Aorta (tissue), 5 donors: ENCODE measurements at regions not wholly inside any gene's neighbourhood (a gene's known extent, or its start where the extent isn't known, plus 50 kb on each side); places are given as distances from the start of the nearest gene placed in this dataset.

Source experiments
- ATAC-seq: fragments of 200-7000 bp; cut with Tn5 transposase; one replicate; pipeline ENCODE4 v1.9.1; 2022; ENCODE audit warnings: moderate library complexity; ENCODE audit not compliant: low FRiP score
- DNase-seq, 2 donors: peaks; one replicate each; pipeline ENCODE4 v3.0.0-alpha.2; 2020
- H3K27ac ChIP-seq, 2 donors: one replicate each; pipeline ENCODE4 v1.5.1; 2013; ENCODE audit warnings: low read length in 2 of 2, mild to moderate bottlenecking in 2 of 2, moderate library complexity in 2 of 2, control low read depth in 1 of 2, inconsistent platforms in 1 of 2, low read depth in 1 of 2
- H3K27me3 ChIP-seq, 2 donors: one replicate each; pipeline ENCODE4 v1.6.1; 2013; ENCODE audit warnings: control low read depth in 1 of 2, low read length in 1 of 2, mild to moderate bottlenecking in 1 of 2, moderate library complexity in 1 of 2; ENCODE audit not compliant: insufficient read depth in 2 of 2, control insufficient read depth in 1 of 2
- H3K36me3 ChIP-seq, 2 donors: one replicate each; pipeline ENCODE4 v1.6.1; 2013; ENCODE audit warnings: control low read depth in 1 of 2, low read length in 1 of 2, mild to moderate bottlenecking in 1 of 2; ENCODE audit not compliant: insufficient read depth in 2 of 2, control insufficient read depth in 1 of 2
- H3K4me1 ChIP-seq, 2 donors: one replicate each; pipeline ENCODE4 v1.6.1; 2013; ENCODE audit warnings: low read length in 2 of 2, control low read depth in 1 of 2, mild to moderate bottlenecking in 1 of 2, moderate library complexity in 1 of 2; ENCODE audit not compliant: insufficient read depth in 2 of 2, control insufficient read depth in 1 of 2
- H3K4me3 ChIP-seq, 2 donors: one replicate each; pipeline ENCODE4 v1.5.1; 2013; ENCODE audit warnings: low read length in 2 of 2, control low read depth in 1 of 2, mild to moderate bottlenecking in 1 of 2
- H3K9me3 ChIP-seq: one replicate; pipeline ENCODE4 v1.6.1; 2013; ENCODE audit warnings: mild to moderate bottlenecking, low read length; ENCODE audit not compliant: control insufficient read depth
- WGBS, 2 donors: extraction: QIAGEN DNeasy Blood & Tissue Kit; methylation state at CpG; one replicate each; pipeline ENCODE4 v1.1.7; 2013; 5-methylcytosine and 5-hydroxymethylcytosine counted together
- intact Hi-C, 2 donors: fragments of 100-400 bp; cut with DNase I; formaldehyde crosslinking; loops; one replicate each; pipeline versions ENCODE4 v1.14.2 to v1.15.0; 2022
- donor health status: healthy with polysubstance abuse.
- donor health status: Bipolar disorder and iron deficiency.
- donor health status: DM: no; HTN: no; CAD: no.
- donor health status: DM: no; HTN: no; CAD: no.
- donor health status: DM: yes; HTN: yes; CAD: no.

DNA sequence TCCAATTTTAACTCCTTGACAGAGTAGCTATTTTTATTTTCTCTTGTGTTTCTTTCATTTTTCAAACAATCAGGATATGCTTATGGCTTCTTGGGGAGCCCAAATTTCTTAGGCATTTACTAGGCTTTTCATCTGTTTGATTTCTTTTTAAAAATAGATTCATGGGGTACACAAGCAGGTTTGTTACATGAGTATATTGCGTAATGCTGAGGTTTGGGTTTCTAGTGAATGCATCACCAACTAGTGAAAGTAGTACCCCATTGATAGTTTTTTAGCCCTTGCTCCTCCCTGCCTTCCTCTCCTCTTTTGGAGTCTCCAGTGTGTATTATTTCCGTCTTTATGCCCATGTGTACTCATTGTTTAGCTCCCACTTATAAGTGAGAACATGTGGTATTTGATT, 190.7 kb downstream of the CENPF start:
- H3K27me3 ChIP-seq, result peaks cover 0 to 2% of the 10 kb centered on the region in 2 donors
- H3K4me3 ChIP-seq, result no peak overlapping the region
- peaks cover 1% of the 10 kb centered on the region for H3K9me3 ChIP-seq
- DNase-seq (no peak), ATAC-seq (no peak)
- 77 to 78% methylated on average over 2 of the region's 2 CpGs for WGBS, 2 donors
- no peak overlapping the region for H3K27ac ChIP-seq
- H3K36me3 ChIP-seq, result no peaks in the 10 kb centered on the region
- H3K4me1 ChIP-seq, result no peaks in the 10 kb centered on the region
- intact Hi-C loops, result no loop called here

DNA sequence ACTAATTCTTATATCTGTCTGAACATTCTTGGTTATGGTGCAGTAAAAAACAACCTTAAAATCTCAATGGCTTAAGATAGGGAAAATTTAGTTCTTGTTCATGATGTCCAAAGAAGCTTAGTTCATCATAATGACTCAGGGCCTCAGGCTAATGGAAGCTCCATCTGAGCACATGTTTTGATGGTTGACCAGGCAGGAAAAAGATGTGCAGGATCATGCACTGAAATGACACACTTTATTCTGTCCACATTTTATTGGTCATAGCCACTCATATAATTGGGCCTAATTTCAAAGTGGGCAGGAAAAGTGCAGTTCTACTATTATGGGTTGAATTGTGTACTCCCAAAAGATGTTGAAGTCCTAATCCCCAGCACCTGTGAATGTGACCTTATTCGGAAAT, 198.2 kb downstream of the CENPF start:
- Histone ChIP-seq H3K36me3 (no peaks in the 10 kb centered on the region), H3K4me1 (no peaks in the 10 kb centered on the region), H3K9me3 (peaks cover 2% of the 10 kb centered on the region), H3K4me3 (no peak overlapping the region), H3K27me3 (no peaks in the 10 kb centered on the region), H3K27ac (no peak overlapping the region)
- DNase-seq (no peak), ATAC-seq (no peak)
- intact Hi-C loops, result no loop called here
- 92 to 98% methylated on average over 1 of the region's 1 CpG for WGBS, 2 donors

DNA sequence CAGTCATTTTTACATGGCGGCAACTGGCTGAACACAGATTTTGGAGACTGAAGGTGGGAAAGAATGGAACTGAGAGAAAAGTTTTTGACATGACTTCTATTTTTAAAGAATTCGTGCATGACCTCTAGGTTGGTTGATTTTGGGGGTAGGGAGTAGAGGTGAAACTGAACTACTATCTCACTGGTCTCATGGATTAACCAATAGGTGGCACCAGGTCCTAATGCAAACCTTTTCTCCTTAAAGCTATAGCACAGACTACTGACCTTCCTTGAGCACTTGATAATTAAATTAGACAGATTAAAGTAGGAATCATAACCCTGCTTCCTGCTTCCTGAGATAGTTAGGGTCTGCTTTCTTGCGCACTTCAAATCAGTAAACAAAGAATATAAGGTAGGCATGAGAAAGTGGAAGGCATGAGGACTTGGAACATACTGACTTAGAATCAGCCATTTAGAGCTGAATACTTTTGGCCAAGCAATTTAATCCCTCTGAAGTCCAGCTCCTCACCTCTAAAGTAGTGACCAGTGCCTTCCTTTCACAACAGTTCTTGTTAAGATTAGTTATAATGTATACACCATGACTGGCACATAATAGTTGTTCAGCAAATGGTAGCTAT, 206.0 kb downstream of the CENPF start:
- Histone ChIP-seq H3K27ac (no peak overlapping the region), H3K27me3 (no peaks in the 10 kb centered on the region), H3K4me3 (no peak overlapping the region), H3K36me3 (no peaks in the 10 kb centered on the region), H3K9me3 (peaks cover 2% of the 10 kb centered on the region), H3K4me1 (no peaks in the 10 kb centered on the region)
- intact Hi-C loops, result no loop called here
- DNase-seq (no peak), ATAC-seq (no peak)
- 57 to 62% methylated on average over 3 of the region's 3 CpGs for WGBS, 2 donors

DNA sequence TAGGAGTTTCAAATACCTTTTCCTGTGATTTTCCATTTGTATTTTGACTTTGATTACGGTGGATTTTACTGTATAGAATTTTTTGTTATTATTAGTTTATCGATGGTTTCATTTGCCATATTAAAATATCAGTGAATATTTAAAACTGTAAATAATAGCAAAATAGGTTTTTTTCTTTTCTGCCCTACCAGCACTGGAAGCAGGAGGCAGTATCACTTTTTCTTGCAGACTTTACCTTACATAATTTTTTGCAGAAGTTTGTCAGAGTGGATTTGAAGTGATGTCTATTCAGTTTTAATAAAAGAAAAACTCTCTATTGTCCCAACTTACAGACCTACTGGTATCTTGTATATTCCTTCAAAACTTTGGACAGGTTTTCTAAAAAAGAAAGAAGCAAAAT, 213.6 kb downstream of the CENPF start:
- no peaks in the 10 kb centered on the region for H3K36me3 ChIP-seq
- no peaks in the 10 kb centered on the region for H3K9me3 ChIP-seq
- no peak overlapping the region for H3K27ac ChIP-seq
- no peaks in the 10 kb centered on the region for H3K4me1 ChIP-seq
- no peaks in the 10 kb centered on the region for H3K27me3 ChIP-seq
- WGBS, 2 donors, result 68 to 91% methylated on average over 2 of the region's 2 CpGs
- ATAC-seq (no peak), DNase-seq (no peak)
- H3K4me3 ChIP-seq, result no peak overlapping the region
- intact Hi-C loops, result no loop called here

DNA sequence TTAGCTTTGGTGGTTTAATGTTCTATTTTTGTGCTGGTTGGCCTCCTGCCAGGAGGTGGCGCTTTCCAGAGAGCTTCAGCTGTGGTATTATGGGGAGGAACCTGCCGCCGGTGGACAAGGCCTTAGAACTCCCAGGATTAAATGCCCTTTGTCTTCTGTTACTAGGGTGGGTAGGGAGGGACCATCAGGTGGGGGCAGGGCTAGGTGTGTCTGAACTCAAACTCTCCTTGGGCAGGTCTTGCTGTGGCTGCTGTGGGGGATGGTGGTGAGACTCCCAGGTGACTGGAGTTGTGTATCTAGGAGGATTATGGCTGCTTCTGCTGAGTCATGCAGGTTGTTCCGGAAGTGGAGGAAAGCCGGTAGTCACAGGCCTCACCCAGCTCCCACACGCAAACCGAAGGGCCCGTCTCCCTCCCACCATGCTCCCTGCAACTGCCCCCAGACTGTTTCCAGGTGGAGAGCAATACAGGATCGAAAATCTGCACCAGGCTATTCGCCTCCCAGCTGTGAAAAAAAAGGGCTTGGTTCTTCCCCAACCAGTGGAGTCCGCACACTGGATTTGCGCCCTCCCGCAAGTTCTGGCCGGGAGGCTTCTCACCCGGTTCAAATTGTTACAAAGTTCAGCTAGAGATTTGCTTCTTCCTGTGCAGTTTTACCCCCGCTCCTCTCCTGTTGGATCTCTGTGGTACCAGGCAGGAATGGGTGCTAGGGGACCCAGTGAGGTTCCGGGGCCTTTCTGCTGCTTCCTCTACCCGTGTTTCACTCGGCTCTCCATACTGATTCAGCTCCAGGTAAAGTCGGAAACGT, 220.5 kb downstream of the CENPF start:
- ATAC-seq, result no peak
- no peaks in the 10 kb centered on the region for H3K27me3 ChIP-seq
- intact Hi-C loops, result no loop called here
- no peaks in the 10 kb centered on the region for H3K4me1 ChIP-seq
- DNase-seq, result no peak
- 87 to 89% methylated on average over 21 of the region's 21 CpGs for WGBS, 2 donors
- no peak overlapping the region for H3K27ac ChIP-seq
- H3K36me3 ChIP-seq, result no peaks in the 10 kb centered on the region
- H3K9me3 ChIP-seq, result peaks cover 2% of the 10 kb centered on the region
- H3K4me3 ChIP-seq, result no peak overlapping the region

DNA sequence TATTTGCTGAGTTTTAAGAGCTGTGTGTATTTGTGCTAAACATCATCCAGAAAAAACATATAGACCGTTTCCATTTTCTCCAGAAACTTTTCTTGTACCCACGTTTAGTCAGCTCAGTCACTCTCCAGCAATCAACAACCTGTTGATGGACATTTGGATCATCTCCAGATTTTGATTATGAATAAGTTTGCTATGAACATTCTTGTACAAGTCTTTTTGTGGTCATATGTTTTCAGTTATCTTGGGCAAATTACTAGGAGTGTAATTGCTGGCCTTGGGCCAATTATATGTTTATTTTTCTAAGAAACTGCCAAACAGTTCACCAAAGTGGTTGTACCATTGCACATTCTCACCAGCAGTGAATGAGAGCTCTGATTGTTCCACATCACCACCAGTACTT, 221.8 kb downstream of the CENPF start:
- H3K27me3 ChIP-seq, result no peaks in the 10 kb centered on the region
- DNase-seq (no peak), ATAC-seq (no peak)
- peaks cover 3% of the 10 kb centered on the region for H3K9me3 ChIP-seq
- H3K36me3 ChIP-seq, result no peaks in the 10 kb centered on the region
- H3K4me3 ChIP-seq, result no peak overlapping the region
- WGBS, 2 donors, result 3 to 5% methylated on average over 2 of the region's 2 CpGs
- H3K27ac ChIP-seq, result no peak overlapping the region
- no peaks in the 10 kb centered on the region for H3K4me1 ChIP-seq
- intact Hi-C loops, result no loop called here

DNA sequence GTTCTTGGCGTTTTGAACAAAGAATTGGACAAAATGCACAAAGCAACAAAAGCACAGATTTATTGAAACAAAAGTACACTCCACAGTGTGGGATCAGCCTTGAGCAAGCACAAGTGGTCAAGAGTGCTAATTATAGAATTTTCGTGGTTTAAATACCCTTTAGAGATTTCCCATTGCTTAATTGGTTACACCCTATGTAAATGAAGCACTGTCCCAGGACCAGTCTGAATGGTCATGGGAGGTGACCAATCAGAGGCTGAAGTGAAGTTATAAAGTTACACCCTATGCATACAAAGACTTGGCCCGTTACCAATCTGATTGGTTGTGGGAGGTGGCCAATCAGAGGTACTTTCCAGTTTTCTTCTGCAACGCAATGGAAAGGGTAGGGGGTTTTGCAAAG, 223.6 kb downstream of the CENPF start:
- no peak overlapping the region for H3K27ac ChIP-seq
- intact Hi-C loops, result no loop called here
- WGBS, 2 donors, result 76 to 80% methylated on average over 4 of the region's 4 CpGs
- no peaks in the 10 kb centered on the region for H3K27me3 ChIP-seq
- H3K4me1 ChIP-seq, result no peaks in the 10 kb centered on the region
- no peak overlapping the region for H3K4me3 ChIP-seq
- ATAC-seq (no peak), DNase-seq (no peak)
- H3K9me3 ChIP-seq, result peaks cover 3% of the 10 kb centered on the region
- H3K36me3 ChIP-seq, result no peaks in the 10 kb centered on the region

DNA sequence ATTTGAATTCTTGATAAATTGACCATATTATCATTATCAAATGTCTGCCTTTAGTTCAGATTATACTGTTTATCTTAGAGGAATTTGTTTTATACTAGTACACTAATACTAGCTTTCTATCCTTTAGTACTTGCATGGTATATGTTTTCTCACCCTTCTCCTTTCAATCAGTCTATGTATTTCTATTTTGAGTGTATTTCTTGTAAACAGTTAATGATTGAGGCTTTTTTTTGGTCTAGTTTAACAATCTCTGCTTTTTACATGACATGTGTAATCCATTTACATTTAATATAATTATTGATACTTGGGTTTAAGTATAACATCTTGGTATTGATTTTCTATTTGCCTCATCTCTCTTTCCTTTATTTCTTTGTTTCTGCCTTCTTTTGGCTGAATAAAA, 224.9 kb downstream of the CENPF start:
- no peak for ATAC-seq
- Histone ChIP-seq H3K36me3 (no peaks in the 10 kb centered on the region), H3K27ac (no peak overlapping the region), H3K4me3 (no peak overlapping the region), H3K27me3 (no peaks in the 10 kb centered on the region), H3K4me1 (no peaks in the 10 kb centered on the region), H3K9me3 (peaks cover 3% of the 10 kb centered on the region)
- DNase-seq, result no peak
- intact Hi-C loops, result no loop called here

DNA sequence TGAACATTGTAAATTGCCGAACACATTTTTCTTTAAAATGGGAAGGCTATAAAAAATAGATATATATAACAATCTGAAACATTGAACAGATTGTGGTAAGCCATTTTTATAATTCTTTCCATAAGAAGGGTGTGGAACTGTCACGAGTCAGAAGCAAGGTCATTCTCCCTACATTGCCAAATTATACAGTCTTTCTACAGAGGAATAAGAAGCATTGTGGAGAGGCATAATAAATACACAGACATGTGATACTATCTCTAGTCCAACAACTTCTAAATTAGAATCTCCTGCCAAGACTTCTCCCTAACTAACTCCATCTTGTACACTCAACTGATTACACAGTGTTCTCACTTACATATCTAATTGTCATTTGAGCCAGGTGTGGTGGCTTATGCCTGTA, 227.9 kb downstream of the CENPF start:
- intact Hi-C loops, result no loop called here
- DNase-seq, result no peak
- Histone ChIP-seq H3K4me1 (no peaks in the 10 kb centered on the region), H3K27me3 (no peaks in the 10 kb centered on the region), H3K4me3 (no peak overlapping the region), H3K36me3 (no peaks in the 10 kb centered on the region), H3K27ac (no peak overlapping the region), H3K9me3 (peaks cover 3% of the 10 kb centered on the region)
- no peak for ATAC-seq
- 56 to 64% methylated on average over 2 of the region's 2 CpGs for WGBS, 2 donors
